K562 (cell line): ENCODE measurements at regions not wholly inside any gene's neighbourhood (a gene's known extent, or its start where the extent isn't known, plus 50 kb on each side); places are given as distances from the start of the nearest gene placed in this dataset.

ENCODE experiments used
- ATAC-seq: fragments of 200-7000 bp; cut with Tn5 transposase; 3 replicates; pipeline ENCODE4 v1.9.1; 2020; ENCODE audit warnings: moderate library complexity
- BruUV-seq: library from RNA; stranded (reverse); fragments of 400-500 nt; replicated peaks from 2 replicates; lab custom pipeline; 2021; lab: Mats Ljungman, UMichigan
- CTCF ChIA-PET: fragments of 300-600 bp; formaldehyde crosslinking; extraction: SDS; loops from one replicate; lab custom pipeline; 2021; ENCODE audit warnings: low intra/inter-chr PET ratio; lab: Yijun Ruan, JAX
- POLR2A ChIA-PET: fragments of 300-600, 350-650 bp; sonication (Branson Sonifier 250); formaldehyde crosslinking; extraction: SDS; loops from one replicate; lab custom pipeline; 2021; ENCODE audit warnings: antibody characterized with exemption, inconsistent platforms; lab: Yijun Ruan, JAX
- DNase-seq, 4 experiments: peaks; one replicate each; pipeline versions ENCODE4 v3.0.0 to v3.0.0-alpha.2; 2011 to 2018; ENCODE audit warnings: low spot score in 3 of 4, mixed read lengths in 3 of 4; ENCODE audit errors: extremely low read depth in 1 of 4
- FAIRE-seq: peaks from 2 replicates; lab custom pipeline; 2011; peaks lifted over from hg19 to GRCh38; lab: Jason Lieb, UNC
- H2AFZ ChIP-seq: 2 replicates; pipeline ENCODE4 v1.6.0; 2011; ENCODE audit warnings: low read depth, low read length, control low read depth, inconsistent platforms
- H3K27ac ChIP-seq: fragments of 200-600 bp; 3 replicates; pipeline ENCODE4 v1.8.0; 2011; ENCODE audit warnings: low read depth, mild to moderate bottlenecking, control low read depth, inconsistent platforms, low read length, moderate library complexity, mixed read lengths; ENCODE audit errors: extremely low read depth
- H3K27me3 ChIP-seq, 2 experiments: fragments of 300-600 bp in 1 of 2; 2 replicates in 1 of 2; 3 replicates in 1 of 2; pipeline versions ENCODE4 v1.6.0 to v1.8.0; 2011; ENCODE audit warnings: inconsistent platforms in 2 of 2, low read length in 2 of 2, mild to moderate bottlenecking in 1 of 2, mixed read lengths in 1 of 2, moderate library complexity in 1 of 2; ENCODE audit not compliant: control insufficient read depth in 2 of 2, insufficient read depth in 2 of 2
- H3K36me3 ChIP-seq: fragments of 300-600 bp; 3 replicates; pipeline ENCODE4 v1.8.0; 2011; ENCODE audit warnings: mild to moderate bottlenecking, low read length, inconsistent platforms; ENCODE audit not compliant: control insufficient read depth, insufficient read depth
- H3K4me1 ChIP-seq, 2 experiments: fragments of 200-600 bp in 1 of 2; replicated peaks in 1 of 2; 2 replicates in 1 of 2; 3 replicates in 1 of 2; pipeline versions ENCODE4 v1.5.1 to v1.8.0; 2011; ENCODE audit warnings: inconsistent platforms in 2 of 2, low read length in 2 of 2, mild to moderate bottlenecking in 1 of 2, mixed read lengths in 1 of 2, moderate library complexity in 1 of 2; ENCODE audit not compliant: control insufficient read depth in 2 of 2, insufficient read depth in 2 of 2
- H3K4me2 ChIP-seq: 2 replicates; pipeline ENCODE4 v1.6.1; 2011; ENCODE audit warnings: low read length, control low read depth, inconsistent platforms, mixed read lengths; ENCODE audit not compliant: insufficient read depth
- H3K4me3 ChIP-seq: fragments of 200-600 bp; sonication (generic), shearing (Covaris generic); 2 replicates; pipeline ENCODE4 v1.5.1; 2016; ENCODE audit warnings: control low read depth, inconsistent platforms
- H3K79me2 ChIP-seq: fragments of 200-600 bp; 3 replicates; pipeline ENCODE4 v1.8.0; 2011; ENCODE audit warnings: low read length, inconsistent platforms; ENCODE audit not compliant: control insufficient read depth, insufficient read depth
- H3K9ac ChIP-seq, 2 experiments: 2 replicates each; pipeline versions ENCODE4 v1.6.0 to v1.6.1; 2011; ENCODE audit warnings: low read depth in 2 of 2, low read length in 2 of 2, control low read depth in 1 of 2, inconsistent platforms in 1 of 2, mild to moderate bottlenecking in 1 of 2, mixed read lengths in 1 of 2; ENCODE audit not compliant: insufficient read depth in 1 of 2
- H3K9me1 ChIP-seq: one replicate; pipeline ENCODE4 v1.6.0; 2011; ENCODE audit warnings: inconsistent platforms, mild to moderate bottlenecking, low read length, moderate library complexity; ENCODE audit not compliant: control insufficient read depth, insufficient read depth
- H3K9me3 ChIP-seq: replicated peaks from 2 replicates; pipeline ENCODE4 v1.5.1; 2011; ENCODE audit warnings: low read depth, low read length, inconsistent platforms; ENCODE audit not compliant: control insufficient read depth, insufficient read depth
- H4K20me1 ChIP-seq: replicated peaks from 2 replicates; pipeline ENCODE4 v1.6.1; 2011; ENCODE audit warnings: low read length, inconsistent platforms, mixed read lengths; ENCODE audit not compliant: control insufficient read depth, insufficient read depth
- SPI1 ChIP-seq: IDR thresholded peaks from 2 replicates; pipeline ENCODE4 v1.6.1; 2011; ENCODE audit warnings: low read depth, low read length, control low read depth, borderline replicate concordance
- WGBS: fragments of 100-300 bp; shearing (Covaris generic); methylation state at CpG from one replicate; pipeline ENCODE4 v1.1.6; 2016; ENCODE audit warnings: low coverage, mixed read lengths; ENCODE audit not compliant: insufficient coverage; ENCODE audit errors: missing lambda C conversion rate; 5-methylcytosine and 5-hydroxymethylcytosine counted together
- in situ Hi-C: fragments of 300-500 bp; cut with MboI; formaldehyde crosslinking; loops from 4 replicates; pipeline ENCODE4 v1.15.0; 2018; ENCODE audit warnings: inconsistent platforms, mixed read lengths
- intact Hi-C: fragments of 100-400 bp; cut with micrococcal nuclease; formaldehyde crosslinking; loops from 2 replicates; pipeline ENCODE4 v1.14.2; 2022
- TF ChIP-seq, protein P1 (sequence below): fragments of 450-650 bp; IDR thresholded peaks from 2 replicates; pipeline ENCODE4 v1.6.1; 2018; ENCODE audit not compliant: partially characterized antibody
- TF ChIP-seq, protein P2 (sequence below): fragments of 250-450 bp; sonication (Bioruptor Pico); IDR thresholded peaks from 2 replicates; pipeline ENCODE4 v1.5.0; 2021; ENCODE audit warnings: mild to moderate bottlenecking, moderate library complexity

DNA sequence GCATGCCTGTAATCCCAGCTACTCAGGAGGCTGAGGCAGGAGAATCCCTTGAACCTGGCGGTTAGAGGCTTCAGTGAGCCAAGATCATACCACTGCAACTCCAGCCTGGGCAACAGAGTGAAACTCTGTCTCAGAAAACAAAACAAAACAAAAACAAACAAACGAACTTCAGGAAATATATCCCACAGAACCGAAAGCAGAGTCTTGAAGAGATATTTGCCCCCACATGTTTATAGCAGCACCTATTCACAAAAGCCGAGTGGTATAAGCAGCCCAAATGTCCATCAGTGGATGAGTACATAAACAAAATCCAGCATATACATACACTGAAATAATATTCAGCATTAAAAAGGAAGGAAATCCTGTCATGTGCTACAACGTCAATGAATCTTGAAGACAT is 57.6 kb upstream of the GRIN3A start:
- no TSS peak for BruUV-seq
- FAIRE-seq (no peak), DNase-seq (no peak), ATAC-seq (peak; percentile 28; the same call in 1 of the 3 replicates)
- peak overlapping the region; percentile 60 for H2AFZ ChIP-seq
- no peaks in the 10 kb centered on the region for H3K79me2 ChIP-seq
- no peak overlapping the region for H3K27ac ChIP-seq
- in situ Hi-C loops: no loop called here
- 44% methylated on average over 5 of the region's 5 CpGs for WGBS
- H3K9me3 ChIP-seq: no peaks in the 10 kb centered on the region
- no peak overlapping the region for H3K4me3 ChIP-seq
- no peak overlapping the region for H3K4me2 ChIP-seq
- H3K27me3 ChIP-seq: no peaks in the 10 kb centered on the region
- H3K9ac ChIP-seq: no peak overlapping the region
- no peaks in the 10 kb centered on the region for H3K36me3 ChIP-seq
- ChIA-PET CTCF (no interaction called here), POLR2A (no interaction called here)
- intact Hi-C loops: no loop called here
- no peaks in the 10 kb centered on the region for H3K9me1 ChIP-seq
- H3K4me1 ChIP-seq: no peaks in the 10 kb centered on the region
- H4K20me1 ChIP-seq: no peaks in the 10 kb centered on the region
- no peak for TF ChIP-seq SPI1
- TF ChIP-seq, protein P1, sequence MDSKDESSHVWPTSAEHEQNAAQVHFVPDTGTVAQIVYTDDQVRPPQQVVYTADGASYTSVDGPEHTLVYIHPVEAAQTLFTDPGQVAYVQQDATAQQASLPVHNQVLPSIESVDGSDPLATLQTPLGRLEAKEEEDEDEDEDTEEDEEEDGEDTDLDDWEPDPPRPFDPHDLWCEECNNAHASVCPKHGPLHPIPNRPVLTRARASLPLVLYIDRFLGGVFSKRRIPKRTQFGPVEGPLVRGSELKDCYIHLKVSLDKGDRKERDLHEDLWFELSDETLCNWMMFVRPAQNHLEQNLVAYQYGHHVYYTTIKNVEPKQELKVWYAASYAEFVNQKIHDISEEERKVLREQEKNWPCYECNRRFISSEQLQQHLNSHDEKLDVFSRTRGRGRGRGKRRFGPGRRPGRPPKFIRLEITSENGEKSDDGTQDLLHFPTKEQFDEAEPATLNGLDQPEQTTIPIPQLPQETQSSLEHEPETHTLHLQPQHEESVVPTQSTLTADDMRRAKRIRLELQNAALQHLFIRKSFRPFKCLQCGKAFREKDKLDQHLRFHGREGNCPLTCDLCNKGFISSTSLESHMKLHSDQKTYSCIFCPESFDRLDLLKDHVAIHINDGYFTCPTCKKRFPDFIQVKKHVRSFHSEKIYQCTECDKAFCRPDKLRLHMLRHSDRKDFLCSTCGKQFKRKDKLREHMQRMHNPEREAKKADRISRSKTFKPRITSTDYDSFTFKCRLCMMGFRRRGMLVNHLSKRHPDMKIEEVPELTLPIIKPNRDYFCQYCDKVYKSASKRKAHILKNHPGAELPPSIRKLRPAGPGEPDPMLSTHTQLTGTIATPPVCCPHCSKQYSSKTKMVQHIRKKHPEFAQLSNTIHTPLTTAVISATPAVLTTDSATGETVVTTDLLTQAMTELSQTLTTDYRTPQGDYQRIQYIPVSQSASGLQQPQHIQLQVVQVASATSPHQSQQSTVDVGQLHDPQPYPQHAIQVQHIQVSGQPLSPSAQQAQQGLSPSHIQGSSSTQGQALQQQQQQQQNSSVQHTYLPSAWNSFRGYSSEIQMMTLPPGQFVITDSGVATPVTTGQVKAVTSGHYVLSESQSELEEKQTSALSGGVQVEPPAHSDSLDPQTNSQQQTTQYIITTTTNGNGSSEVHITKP: peak; percentile 79
- TF ChIP-seq, protein P2, sequence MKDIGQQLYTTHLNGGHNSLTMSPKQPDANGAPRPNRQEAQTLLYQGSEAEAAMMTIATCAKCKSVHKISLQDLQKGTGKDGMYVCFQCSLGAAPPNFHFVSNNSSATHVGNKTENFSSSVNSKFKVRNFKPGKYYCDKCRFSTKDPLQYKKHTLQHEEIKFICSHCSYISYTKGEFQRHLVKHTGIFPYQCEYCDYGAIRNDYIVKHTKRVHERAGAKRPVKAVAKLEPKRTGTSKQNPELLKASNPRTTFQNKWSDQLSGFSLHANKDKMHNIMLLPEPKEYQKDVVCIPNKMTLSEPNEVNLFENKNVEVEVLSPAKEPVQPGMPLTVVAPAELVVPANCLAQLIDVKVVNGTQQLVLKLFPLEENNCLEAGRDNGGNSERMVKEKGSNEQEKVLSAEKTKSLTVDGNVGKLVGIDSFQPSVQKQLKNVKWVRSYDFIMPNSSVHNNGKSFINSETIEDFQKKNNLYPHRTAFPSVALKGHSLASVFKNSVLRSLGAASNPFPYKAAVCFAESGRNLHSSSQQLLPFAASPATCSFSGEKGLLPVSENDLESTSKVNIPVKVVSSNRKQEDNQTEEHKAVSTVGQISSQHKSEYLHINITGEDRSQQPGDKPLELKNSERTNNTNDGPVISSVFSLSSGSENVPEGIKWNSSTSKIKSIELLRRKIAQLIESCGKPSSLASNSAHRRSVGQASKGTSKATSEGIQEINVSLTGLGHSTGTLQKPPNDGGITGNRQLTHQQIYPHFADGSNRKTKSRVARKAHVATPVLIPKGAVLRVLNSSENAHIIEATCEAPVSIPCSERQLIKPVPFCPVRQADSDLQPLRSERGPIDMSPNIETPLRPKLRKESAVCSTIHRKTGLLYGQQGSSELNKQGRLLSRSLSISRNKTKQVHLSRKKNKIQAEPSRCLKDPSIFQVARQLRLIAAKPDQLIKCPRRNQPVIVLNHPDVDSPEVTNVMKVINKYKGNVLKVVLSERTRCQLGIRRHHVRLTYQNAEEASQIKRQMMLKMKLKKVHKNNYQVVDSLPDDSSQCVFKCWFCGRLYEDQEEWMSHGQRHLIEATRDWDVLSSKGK (CRISPR knock-in tag): no peak
